Parathyroid adenoma (tissue), 2 donors: ENCODE measurements at regions not wholly inside any gene's neighbourhood (a gene's known extent, or its start where the extent isn't known, plus 50 kb on each side); places are given as distances from the start of the nearest gene placed in this dataset.

ENCODE experiments used
- H2AFZ ChIP-seq: fragments of 300-600 bp; sonication (generic); one replicate; pipeline ENCODE4 v1.7.0; 2017; ENCODE audit warnings: antibody characterized with exemption, mild to moderate bottlenecking
- H3K27ac ChIP-seq: fragments of 300-600 bp; sonication (generic); one replicate; pipeline ENCODE4 v1.7.0; 2017
- H3K27me3 ChIP-seq: fragments of 300-600 bp; sonication (generic); one replicate; pipeline ENCODE4 v1.7.0; 2017; ENCODE audit warnings: low read length; ENCODE audit not compliant: control insufficient read depth, insufficient read depth
- H3K36me3 ChIP-seq: fragments of 300-600 bp; sonication (generic); one replicate; pipeline ENCODE4 v1.7.0; 2017; ENCODE audit warnings: low read length; ENCODE audit not compliant: control insufficient read depth, insufficient read depth
- H3K4me1 ChIP-seq: fragments of 300-600 bp; sonication (generic); one replicate; pipeline ENCODE4 v1.7.0; 2017; ENCODE audit warnings: control low read depth
- H3K4me2 ChIP-seq: fragments of 300-600 bp; sonication (generic); one replicate; pipeline ENCODE4 v1.7.0; 2017; ENCODE audit warnings: low read length
- H3K4me3 ChIP-seq: fragments of 300-600 bp; sonication (generic); one replicate; pipeline ENCODE4 v1.7.0; 2017; ENCODE audit warnings: low read depth, low read length
- H3K79me2 ChIP-seq: fragments of 300-600 bp; sonication (generic); one replicate; pipeline ENCODE4 v1.7.0; 2017; ENCODE audit warnings: control low read depth
- H3K9ac ChIP-seq: fragments of 300-600 bp; sonication (generic); one replicate; pipeline ENCODE4 v1.7.0; 2017; ENCODE audit warnings: mild to moderate bottlenecking
- H3K9me3 ChIP-seq: fragments of 300-600 bp; sonication (generic); one replicate; pipeline ENCODE4 v1.7.0; 2017; ENCODE audit warnings: low read length; ENCODE audit not compliant: control insufficient read depth
- CTCF ChIP-seq: fragments of 300-600 bp; sonication (generic); IDR thresholded peaks from one replicate; pipeline ENCODE4 v1.7.0; 2017; ENCODE audit warnings: antibody characterized with exemption, mild to moderate bottlenecking
- donor health status: primary hyperparathyroidism.

GRCh38 chr7:53470336-53470970 is 435.0 kb downstream of the POM121L12 start:
- no peak for TF ChIP-seq CTCF
- Histone ChIP-seq H3K9me3 (no peaks in the 10 kb centered on the region), H3K4me1 (no peaks in the 10 kb centered on the region)

GRCh38 chr7:53473371-53473770 is 437.9 kb downstream of the POM121L12 start:
- H3K4me3 ChIP-seq: no peak overlapping the region
- no peak overlapping the region for H2AFZ ChIP-seq
- no peak for TF ChIP-seq CTCF
- H3K79me2 ChIP-seq: no peaks in the 10 kb centered on the region
- no peaks in the 10 kb centered on the region for H3K27me3 ChIP-seq
- no peak overlapping the region for H3K4me2 ChIP-seq
- H3K36me3 ChIP-seq: no peaks in the 10 kb centered on the region
- no peak overlapping the region for H3K9ac ChIP-seq
- H3K27ac ChIP-seq: no peak overlapping the region
- no peaks in the 10 kb centered on the region for H3K9me3 ChIP-seq
- no peaks in the 10 kb centered on the region for H3K4me1 ChIP-seq

More at GRCh38 chr7:53470336-53470970, 435.0 kb downstream of the POM121L12 start:
- no peak overlapping the region for H3K4me3 ChIP-seq
- no peaks in the 10 kb centered on the region for H3K36me3 ChIP-seq
- no peaks in the 10 kb centered on the region for H3K79me2 ChIP-seq
- H3K9ac ChIP-seq: no peak overlapping the region
- no peak overlapping the region for H3K27ac ChIP-seq
- no peak overlapping the region for H3K4me2 ChIP-seq
- H3K27me3 ChIP-seq: no peaks in the 10 kb centered on the region
- H2AFZ ChIP-seq: no peak overlapping the region

GRCh38 chr7:53475776-53476175 is 440.3 kb downstream of the POM121L12 start:
- H3K36me3 ChIP-seq: no peaks in the 10 kb centered on the region
- no peaks in the 10 kb centered on the region for H3K4me1 ChIP-seq
- no peak overlapping the region for H3K9ac ChIP-seq
- H3K4me3 ChIP-seq: no peak overlapping the region
- H3K4me2 ChIP-seq: no peak overlapping the region
- H3K27me3 ChIP-seq: no peaks in the 10 kb centered on the region
- no peaks in the 10 kb centered on the region for H3K79me2 ChIP-seq
- H3K27ac ChIP-seq: no peak overlapping the region
- H3K9me3 ChIP-seq: no peaks in the 10 kb centered on the region
- no peak for TF ChIP-seq CTCF
- H2AFZ ChIP-seq: no peak overlapping the region

GRCh38 chr7:53476566-53476965 is 441.1 kb downstream of the POM121L12 start:
- H2AFZ ChIP-seq: no peak overlapping the region
- no peaks in the 10 kb centered on the region for H3K79me2 ChIP-seq
- no peak overlapping the region for H3K4me3 ChIP-seq
- H3K4me2 ChIP-seq: no peak overlapping the region
- no peaks in the 10 kb centered on the region for H3K9me3 ChIP-seq
- no peak overlapping the region for H3K27ac ChIP-seq
- no peaks in the 10 kb centered on the region for H3K36me3 ChIP-seq
- no peak for TF ChIP-seq CTCF
- no peaks in the 10 kb centered on the region for H3K27me3 ChIP-seq
- H3K4me1 ChIP-seq: no peaks in the 10 kb centered on the region
- no peak overlapping the region for H3K9ac ChIP-seq

- H3K4me3 ChIP-seq: no peak overlapping the region
- no peak overlapping the region for H3K27ac ChIP-seq
- H2AFZ ChIP-seq: no peak overlapping the region
- no peak overlapping the region for H3K4me2 ChIP-seq
- no peaks in the 10 kb centered on the region for H3K9me3 ChIP-seq
- no peaks in the 10 kb centered on the region for H3K36me3 ChIP-seq
- H3K4me1 ChIP-seq: no peaks in the 10 kb centered on the region
- TF ChIP-seq CTCF: no peak
- no peaks in the 10 kb centered on the region for H3K79me2 ChIP-seq
- no peaks in the 10 kb centered on the region for H3K27me3 ChIP-seq
- no peak overlapping the region for H3K9ac ChIP-seq
Measured at GRCh38 chr7:53485354-53485753, 449.9 kb downstream of the POM121L12 start.
